ENCODE measurements at regions not wholly inside any gene's neighbourhood (a gene's known extent, or its start where the extent isn't known, plus 50 kb on each side); places are given as distances from the start of the nearest gene placed in this dataset.

DNA sequence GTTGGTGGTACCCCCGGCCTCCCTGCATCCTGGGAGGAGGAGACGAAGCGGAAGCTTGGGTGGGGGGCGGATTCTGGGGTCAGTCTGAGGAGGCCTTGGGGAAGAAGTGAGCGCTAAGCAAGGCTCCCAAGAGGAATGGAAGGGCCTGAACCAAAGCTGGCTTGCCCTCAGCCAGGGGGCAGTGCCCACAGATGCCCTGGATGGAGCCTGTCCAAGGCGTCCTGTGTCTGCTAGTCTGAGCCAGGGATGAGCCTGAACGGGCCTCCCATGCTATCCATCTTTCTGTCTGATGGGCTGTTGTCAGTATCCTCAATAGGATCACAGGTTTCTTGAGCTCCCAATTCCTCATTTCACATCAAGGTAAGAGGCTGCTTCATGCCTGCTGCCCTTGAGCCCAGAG lies 122.3 kb upstream of the LHX1 start:
- TF ChIP-seq CTCF (conservative IDR thresholded peaks at IDR 0.05; ENCODE audit: low read depth, low read length) = no peak
- no peak for DNase-seq (ENCODE audit: low read depth)
- H3K4me3 ChIP-seq (ENCODE audit: low read length) = no peak overlapping the region

DNA sequence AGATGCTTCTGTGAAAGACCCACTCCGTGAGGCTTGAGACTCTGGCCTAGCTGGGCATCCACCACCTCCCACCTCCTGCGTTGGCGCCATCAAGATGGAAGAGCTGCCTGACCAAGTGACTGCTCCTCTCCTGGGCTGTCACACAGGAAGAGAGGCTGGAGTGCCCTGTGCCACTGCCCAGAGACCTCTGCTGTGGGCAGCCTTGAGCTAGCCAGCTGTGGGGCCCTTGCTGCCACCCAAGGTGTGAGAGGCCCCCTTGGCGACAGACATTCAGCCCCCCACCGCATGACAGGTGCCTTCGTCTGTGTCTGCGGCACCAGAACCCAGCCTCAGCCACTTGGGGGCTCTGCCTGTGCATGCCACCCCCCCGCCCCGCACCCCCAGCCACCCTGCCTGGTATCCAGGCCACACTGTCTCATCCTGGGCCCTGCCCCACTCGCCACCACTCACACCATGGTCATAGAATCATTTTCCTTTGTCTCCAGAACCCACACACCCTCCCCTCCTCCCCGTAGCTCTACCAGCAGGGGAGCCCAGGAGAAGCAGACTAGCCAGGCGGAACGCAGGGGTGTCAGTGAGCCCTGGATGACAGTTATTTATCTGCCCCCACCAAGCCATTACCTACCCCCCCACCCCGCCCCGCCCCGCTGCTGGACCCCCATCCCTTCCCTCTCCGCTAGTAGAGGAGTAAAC lies 120.9 kb upstream of the LHX1 start:
- no peak overlapping the region for H3K4me3 ChIP-seq (ENCODE audit: low read length)
- TF ChIP-seq CTCF (conservative IDR thresholded peaks at IDR 0.05; ENCODE audit: low read depth, low read length) = no peak
- no peak for DNase-seq (ENCODE audit: low read depth)

DNA sequence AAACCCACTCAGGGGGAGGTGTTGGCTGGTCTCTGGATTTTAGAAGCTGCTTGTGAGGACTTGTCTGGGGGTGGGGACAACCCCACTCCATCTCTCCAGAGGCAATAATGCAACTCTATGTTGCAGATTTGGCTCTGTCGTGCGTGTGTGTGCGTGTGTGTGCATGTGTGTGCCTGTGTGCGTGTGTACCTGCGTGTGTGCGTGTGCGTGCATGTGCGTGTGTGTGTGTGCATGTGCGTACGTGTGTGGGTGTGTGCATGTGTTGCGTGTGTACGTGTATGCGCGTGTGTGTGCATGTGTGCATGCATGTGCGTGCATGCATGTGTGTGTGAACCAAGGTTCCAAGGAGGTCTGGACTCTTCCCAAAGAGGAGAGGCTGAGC lies 120.4 kb upstream of the LHX1 start:
- no peak for TF ChIP-seq CTCF (conservative IDR thresholded peaks at IDR 0.05; ENCODE audit: low read depth, low read length)
- H3K4me3 ChIP-seq (ENCODE audit: low read length) = no peak overlapping the region
- DNase-seq (ENCODE audit: low read depth) = no peak

DNA sequence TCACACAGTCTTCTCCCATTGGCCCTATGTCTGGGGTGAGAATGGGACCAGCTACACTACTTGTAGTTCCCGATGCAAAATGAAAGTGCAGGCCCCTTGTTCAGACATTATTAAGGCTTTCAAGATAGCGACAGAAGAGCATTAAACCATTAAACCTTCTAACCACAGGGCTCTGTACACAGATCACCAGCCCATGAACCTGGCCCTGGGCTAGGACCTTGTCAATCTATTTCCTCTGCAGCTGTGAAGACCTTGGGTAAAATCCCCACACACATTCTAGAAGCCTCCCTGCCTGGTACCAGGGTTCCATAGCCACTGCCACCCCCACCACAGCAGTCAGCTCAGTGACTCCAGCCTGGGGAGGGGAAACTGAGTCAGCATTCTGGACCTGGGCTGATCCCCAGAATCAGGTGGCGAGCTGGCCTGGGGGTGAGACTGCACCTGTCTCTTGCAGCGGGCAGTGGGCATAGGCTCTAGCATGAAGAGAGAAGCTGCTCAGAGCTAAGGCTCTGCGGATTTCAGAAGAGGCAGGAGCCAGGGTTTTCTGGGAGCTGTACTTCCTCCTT lies 119.7 kb upstream of the LHX1 start:
- TF ChIP-seq CTCF (conservative IDR thresholded peaks at IDR 0.05; ENCODE audit: low read depth, low read length) = no peak
- no peak overlapping the region for H3K4me3 ChIP-seq (ENCODE audit: low read length)
- DNase-seq (ENCODE audit: low read depth) = no peak

DNA sequence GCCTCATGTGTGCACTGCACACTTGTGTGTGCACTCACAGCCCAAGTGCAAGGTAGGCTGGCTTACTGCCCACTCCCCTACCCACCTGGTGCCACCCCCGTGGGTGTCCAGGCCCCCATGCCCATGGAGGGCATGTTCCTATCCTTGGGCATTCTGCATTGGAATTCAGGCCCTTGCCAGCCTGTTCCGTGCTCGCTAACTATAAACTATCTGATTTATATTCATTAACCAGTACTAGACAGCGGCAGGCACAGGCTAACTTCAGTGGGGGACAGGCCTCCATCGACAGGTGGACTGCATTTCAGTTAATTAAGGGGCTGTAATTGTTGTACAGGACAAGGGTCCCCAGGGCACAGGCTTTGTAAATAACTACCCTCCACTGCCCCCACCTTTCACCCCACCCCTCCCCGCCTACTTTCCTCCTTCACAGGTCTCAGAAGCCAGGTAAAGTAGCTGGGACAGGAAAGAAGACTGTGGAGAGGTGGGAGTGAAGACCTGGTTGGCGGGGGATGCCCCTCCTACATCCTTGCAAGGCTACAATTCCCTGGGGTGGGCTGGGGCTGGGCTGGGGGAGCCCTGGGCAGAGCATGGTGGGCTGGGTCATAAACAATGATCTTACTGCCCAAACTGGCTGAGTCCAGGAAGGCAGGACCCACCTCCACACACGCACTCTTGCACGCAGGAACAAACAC lies 119.0 kb upstream of the LHX1 start:
- DNase-seq (ENCODE audit: low read depth) = no peak
- H3K4me3 ChIP-seq (ENCODE audit: low read length) = no peak overlapping the region
- no peak for TF ChIP-seq CTCF (conservative IDR thresholded peaks at IDR 0.05; ENCODE audit: low read depth, low read length)

DNA sequence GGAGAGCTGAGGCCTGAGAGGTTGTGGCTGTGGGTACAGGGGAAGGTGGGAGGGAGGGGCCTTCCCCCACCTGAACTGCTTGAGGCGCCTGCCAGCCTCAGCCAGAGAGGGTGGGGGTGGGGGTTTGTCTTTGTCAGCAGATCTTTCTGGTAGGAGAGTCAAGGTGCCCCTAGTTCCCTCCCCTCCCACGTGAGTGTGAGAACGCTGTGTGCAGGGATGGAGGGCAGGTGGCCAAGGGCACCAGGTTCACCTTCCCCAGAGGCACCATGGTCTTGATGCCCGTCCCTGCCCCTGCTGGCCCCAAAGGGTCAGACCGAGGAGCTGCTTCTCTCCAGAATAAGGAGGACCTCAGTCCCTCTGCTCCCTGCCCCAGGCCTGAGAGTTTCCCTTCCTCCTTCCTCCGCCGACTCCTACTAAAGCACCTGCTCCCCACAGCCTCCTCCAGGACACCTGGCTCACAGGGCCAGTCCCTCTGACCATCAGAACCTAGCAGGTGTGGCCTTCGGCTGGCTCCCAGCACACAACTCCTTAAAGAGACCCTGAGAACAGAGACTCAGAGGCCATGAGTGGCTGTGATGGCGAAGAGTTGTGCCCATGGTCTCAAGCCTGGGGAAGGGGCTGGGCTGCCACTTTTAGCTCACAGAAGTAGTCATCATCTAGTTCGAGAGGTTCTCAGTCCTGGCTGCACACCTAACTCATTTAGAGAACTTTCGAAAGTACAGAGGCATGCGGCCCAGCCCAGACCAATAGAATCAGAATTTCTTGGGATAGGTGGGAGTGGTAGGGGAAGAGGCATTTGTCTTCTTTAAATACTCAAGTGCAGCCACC lies 113.2 kb upstream of the LHX1 start:
- TF ChIP-seq CTCF (conservative IDR thresholded peaks at IDR 0.05; ENCODE audit: low read depth, low read length) = no peak
- DNase-seq (ENCODE audit: low read depth) = no peak
- no peak overlapping the region for H3K4me3 ChIP-seq (ENCODE audit: low read length)

All from retinal pigment epithelial cell (primary cell).